HepG2 (cell line): ENCODE measurements at regions not wholly inside any gene's neighbourhood (a gene's known extent, or its start where the extent isn't known, plus 50 kb on each side); places are given as distances from the start of the nearest gene placed in this dataset.

Experiments
- GPN1 ChIP-seq: sonication (generic); formaldehyde crosslinking; IDR thresholded peaks from 2 replicates; pipeline ENCODE4 v1.5.1; 2020; ENCODE audit warnings: missing genetic modification reagents, borderline replicate concordance
- KIAA2018 ChIP-seq: sonication (generic); formaldehyde crosslinking; IDR thresholded peaks from 2 replicates; pipeline ENCODE4 v1.5.0; 2020; ENCODE audit warnings: mild to moderate bottlenecking, missing genetic modification reagents, borderline replicate concordance
- POLR2A ChIP-seq, 2 experiments: IDR thresholded peaks; 2 replicates each; pipeline ENCODE4 v1.6.1; 2011; ENCODE audit warnings: low read depth in 2 of 2, low read length in 2 of 2, mild to moderate bottlenecking in 1 of 2, moderate library complexity in 1 of 2; ENCODE audit not compliant: insufficient read depth in 1 of 2
- SMARCC2 ChIP-seq: fragments of 450-650 bp; IDR thresholded peaks from 2 replicates; pipeline ENCODE4 v1.6.1; 2017; ENCODE audit warnings: antibody characterized with exemption, mild to moderate bottlenecking
- TAF15 ChIP-seq: fragments of 200-400 bp; formaldehyde crosslinking; IDR thresholded peaks from one replicate; pipeline ENCODE4 v1.6.1; 2018; ENCODE audit warnings: mild to moderate bottlenecking, low read depth, low read length; ENCODE audit not compliant: poor library complexity, severe bottlenecking
- TCF7 ChIP-seq: sonication (generic); IDR thresholded peaks from 2 replicates; pipeline ENCODE4 v1.6.1; 2016; ENCODE audit warnings: antibody characterized with exemption, low read depth
- ZFP37 ChIP-seq: sonication (generic); formaldehyde crosslinking; IDR thresholded peaks from 2 replicates; pipeline ENCODE4 v1.4.0; 2020; ENCODE audit warnings: missing genetic modification reagents, borderline replicate concordance
- ZNF142 ChIP-seq: sonication (generic); formaldehyde crosslinking; IDR thresholded peaks from 2 replicates; pipeline ENCODE4 v1.4.0; 2020; ENCODE audit warnings: missing genetic modification reagents
- ZNF562 ChIP-seq: sonication (generic); formaldehyde crosslinking; IDR thresholded peaks from 2 replicates; pipeline ENCODE4 v1.8.0; 2022; ENCODE audit warnings: missing genetic modification reagents, borderline replicate concordance

GRCh38 chr11:29844031-29844430, 172.8 kb downstream of the KCNA4 start:
- TF ChIP-seq GPN1 (CRISPR knock-in tag) (no peak), KIAA2018 (CRISPR knock-in tag) (no peak), ZNF142 (no peak), TCF7 (no peak), TAF15 (no peak), SMARCC2 (no peak), ZFP37 (CRISPR knock-in tag) (no peak), POLR2A (IDR thresholded peaks at IDR 0.05; ENCODE audit: insufficient read depth in 1 of 2, low read depth in 2 of 2, low read length in 2 of 2) (no peak), ZNF562 (no peak)
